OCI-LY3 (cell line): ENCODE measurements at regions not wholly inside any gene's neighbourhood (a gene's known extent, or its start where the extent isn't known, plus 50 kb on each side); places are given as distances from the start of the nearest gene placed in this dataset.

Experiments used
- CTCF ChIP-seq: fragments of 200-600, 300-600 bp; sonication (generic); IDR thresholded peaks from 2 replicates; pipeline ENCODE4 v1.5.1; 2014; ENCODE audit warnings: antibody characterized with exemption, low read length, low read depth
- EZH2phosphoT487 ChIP-seq: fragments of 200-600 bp; shearing (Covaris generic); IDR thresholded peaks from 2 replicates; pipeline ENCODE4 v1.6.1; 2018; ENCODE audit warnings: antibody characterized with exemption, mixed run types, low read depth

- TF ChIP-seq CTCF (no peak), EZH2phosphoT487 (no peak)
These were observed 60.3 kb upstream of the DEK start for GRCh38 chr6:18324706-18325042.
